SK-N-SH (cell line): ENCODE measurements at regions not wholly inside any gene's neighbourhood (a gene's known extent, or its start where the extent isn't known, plus 50 kb on each side); places are given as distances from the start of the nearest gene placed in this dataset.
A peak's percentile ranks its signal among the peaks of the same experiment; 100 is the strongest.

ENCODE experiments used
- CTCF ChIA-PET: fragments of 300-600, 350-600 bp; formaldehyde crosslinking; extraction: SDS; loops from one replicate; lab custom pipeline; 2021; lab: Yijun Ruan, JAX
- POLR2A ChIA-PET: fragments of 350-600 bp; sonication (Branson Sonifier 250); formaldehyde crosslinking; extraction: SDS; loops from one replicate; lab custom pipeline; 2020; ENCODE audit warnings: antibody characterized with exemption, inconsistent platforms; lab: Yijun Ruan, JAX
- DNase-seq: peaks from one replicate; pipeline ENCODE4 v3.0.0; 2012
- H2AFZ ChIP-seq: fragments of 200-600 bp; sonication (generic); 2 replicates; pipeline ENCODE4 v1.8.1; 2016; ENCODE audit warnings: antibody characterized with exemption, mild to moderate bottlenecking, low read depth
- H3F3A ChIP-seq: fragments of 200-600 bp; sonication (generic); replicated peaks from 2 replicates; pipeline ENCODE3; 2016; ENCODE audit warnings: antibody characterized with exemption, mild to moderate bottlenecking; ENCODE audit not compliant: insufficient read depth
- H3K27ac ChIP-seq, 2 experiments: fragments of 200-500 bp in 1 of 2; fragments of 200-600 bp in 1 of 2; sonication (Bioruptor generic) in 1 of 2; sonication (generic), shearing (Covaris generic) in 1 of 2; 2 replicates each; pipeline versions ENCODE4 v1.5.1 to v1.6.1; 2014 to 2016; ENCODE audit warnings: low read depth in 2 of 2, inconsistent platforms in 1 of 2, low read length in 1 of 2, mild to moderate bottlenecking in 1 of 2, mixed read lengths in 1 of 2
- H3K27me3 ChIP-seq: fragments of 200-600 bp; sonication (generic), shearing (Covaris generic); 2 replicates; pipeline ENCODE4 v1.6.1; 2016; ENCODE audit warnings: mixed run types; ENCODE audit not compliant: insufficient read depth
- H3K36me3 ChIP-seq, 2 experiments: fragments of 200-500 bp in 1 of 2; fragments of 200-600 bp in 1 of 2; sonication (Bioruptor generic) in 1 of 2; sonication (generic) in 1 of 2; replicated peaks in 1 of 2; 2 replicates each; pipeline versions ENCODE3 to v1.5.1; 2014 to 2016; ENCODE audit warnings: low read length in 1 of 2, mild to moderate bottlenecking in 1 of 2; ENCODE audit not compliant: insufficient read depth in 2 of 2, control insufficient read depth in 1 of 2
- H3K4me1 ChIP-seq, 2 experiments: fragments of 200-500 bp in 1 of 2; fragments of 200-600 bp in 1 of 2; sonication (Bioruptor generic) in 1 of 2; sonication (generic), shearing (Covaris generic) in 1 of 2; 2 replicates each; pipeline versions ENCODE4 v1.5.1 to v1.6.1; 2014 to 2016; ENCODE audit warnings: low read depth in 1 of 2, low read length in 1 of 2, mixed run types in 1 of 2; ENCODE audit not compliant: insufficient read depth in 2 of 2, control insufficient read depth in 1 of 2
- H3K4me2 ChIP-seq: fragments of 200-600 bp; sonication (generic), shearing (Covaris generic); 2 replicates; pipeline ENCODE4 v1.6.1; 2017; ENCODE audit warnings: mixed run types
- H3K4me3 ChIP-seq, 2 experiments: fragments of 200-500 bp in 1 of 2; fragments of 200-600 bp in 1 of 2; sonication (Bioruptor generic) in 1 of 2; sonication (generic), shearing (Covaris generic) in 1 of 2; 2 replicates each; pipeline versions ENCODE4 v1.5.1 to v1.8.1; 2014 to 2016; ENCODE audit warnings: low read depth in 2 of 2, inconsistent platforms in 1 of 2, low read length in 1 of 2, mild to moderate bottlenecking in 1 of 2, mixed read lengths in 1 of 2, moderate library complexity in 1 of 2
- H3K79me2 ChIP-seq: fragments of 200-600 bp; sonication (generic); 2 replicates; pipeline ENCODE4 v1.8.1; 2017; ENCODE audit warnings: mild to moderate bottlenecking; ENCODE audit not compliant: insufficient read depth
- H3K9ac ChIP-seq: fragments of 200-600 bp; sonication (generic); 2 replicates; pipeline ENCODE4 v1.6.1; 2017; ENCODE audit warnings: mixed run types
- H3K9me2 ChIP-seq: fragments of 200-600 bp; sonication (generic); 2 replicates; pipeline ENCODE4 v1.6.1; 2017; ENCODE audit warnings: mixed run types
- H3K9me3 ChIP-seq: fragments of 200-600 bp; sonication (generic); 2 replicates; pipeline ENCODE4 v1.6.1; 2017; ENCODE audit warnings: mixed run types, mild to moderate bottlenecking, moderate library complexity
- H4K20me1 ChIP-seq: fragments of 200-600 bp; sonication (generic); 2 replicates; pipeline ENCODE4 v1.6.1; 2017; ENCODE audit warnings: mild to moderate bottlenecking, mixed run types; ENCODE audit not compliant: insufficient read depth
- CHD2 ChIP-seq: fragments of 150-350 bp; IDR thresholded peaks from 2 replicates; pipeline ENCODE4 v1.6.1; 2018; ENCODE audit warnings: low read length; ENCODE audit not compliant: partially characterized antibody
- ELF1 ChIP-seq: IDR thresholded peaks from 2 replicates; pipeline ENCODE4 v1.4.0; 2012
- FOSL2 ChIP-seq: IDR thresholded peaks from 2 replicates; pipeline ENCODE4 v1.4.0; 2012; ENCODE audit warnings: low read depth, mild to moderate bottlenecking, moderate library complexity, borderline replicate concordance
- FOXM1 ChIP-seq: IDR thresholded peaks from 2 replicates; pipeline ENCODE4 v1.4.0; 2012; ENCODE audit warnings: low read depth, mild to moderate bottlenecking
- IRF3 ChIP-seq: fragments of 150-350 bp; IDR thresholded peaks from 2 replicates; pipeline ENCODE4 v1.6.1; 2016; ENCODE audit warnings: mild to moderate bottlenecking, low read depth, low read length
- MXI1 ChIP-seq: IDR thresholded peaks from 2 replicates; pipeline ENCODE4 v1.6.1; 2012; ENCODE audit warnings: mild to moderate bottlenecking, low read depth, low read length, improper control_type of control experiment
- NFIC ChIP-seq: IDR thresholded peaks from 2 replicates; pipeline ENCODE4 v1.4.0; 2012; ENCODE audit warnings: borderline replicate concordance
- NRF1 ChIP-seq: IDR thresholded peaks from 2 replicates; pipeline ENCODE4 v1.6.1; 2012; ENCODE audit warnings: low read depth, mild to moderate bottlenecking, low read length
- PBX3 ChIP-seq: IDR thresholded peaks from 2 replicates; pipeline ENCODE4; 2012
- POLR2AphosphoS5 ChIP-seq: IDR thresholded peaks from 2 replicates; pipeline ENCODE4 v1.6.1; 2012; ENCODE audit warnings: low read depth, low read length
- RAD21 ChIP-seq: IDR thresholded peaks from 2 replicates; pipeline ENCODE4 v1.6.1; 2012; ENCODE audit warnings: mild to moderate bottlenecking, low read length
- RXRA ChIP-seq: IDR thresholded peaks from 2 replicates; pipeline ENCODE4 v1.4.0; 2012; ENCODE audit warnings: low read depth, mild to moderate bottlenecking, borderline replicate concordance
- SMC3 ChIP-seq: IDR thresholded peaks from 2 replicates; pipeline ENCODE4 v1.6.1; 2012; ENCODE audit warnings: low read depth, low read length, improper control_type of control experiment
- TAF1 ChIP-seq: IDR thresholded peaks from 2 replicates; pipeline ENCODE4 v1.6.1; 2012; ENCODE audit warnings: low read depth, mild to moderate bottlenecking, low read length, moderate library complexity, borderline replicate concordance
- TCF12 ChIP-seq: IDR thresholded peaks from 2 replicates; pipeline ENCODE4 v1.4.0; 2012
- TEAD4 ChIP-seq: IDR thresholded peaks from 2 replicates; pipeline ENCODE4 v1.4.0; 2012; ENCODE audit warnings: mild to moderate bottlenecking, borderline replicate concordance; ENCODE audit not compliant: insufficient read depth
- USF2 ChIP-seq: fragments of 150-350 bp; IDR thresholded peaks from 2 replicates; pipeline ENCODE4 v1.6.1; 2017; ENCODE audit warnings: antibody characterized with exemption, low read length, low read depth, borderline replicate concordance
- WGBS: methylation state at CpG from one replicate; pipeline ENCODE4 v1.1.6; 2017; ENCODE audit warnings: low lambda C conversion rate; 5-methylcytosine and 5-hydroxymethylcytosine counted together

GRCh38 chr13:47019977-47020376 lies 123.1 kb upstream of the HTR2A start:
- Histone ChIP-seq H3K9me3 (no peaks in the 10 kb centered on the region), H3K79me2 (no peaks in the 10 kb centered on the region), H3K9ac (no peak overlapping the region), H3K9me2 (no peaks in the 10 kb centered on the region), H4K20me1 (no peaks in the 10 kb centered on the region), H3K4me1 (no peaks in the 10 kb centered on the region), H2AFZ (no peak overlapping the region), H3F3A (no peaks in the 10 kb centered on the region), H3K4me2 (no peak overlapping the region), H3K27me3 (no peaks in the 10 kb centered on the region), H3K36me3 (no peaks in the 10 kb centered on the region), H3K4me3 (no peak overlapping the region), H3K27ac (no peak overlapping the region)
- no peak for DNase-seq
- POLR2A ChIA-PET, result no interaction called here
- CTCF ChIA-PET, result no interaction called here
- no peak for TF ChIP-seq TCF12
- no peak for TF ChIP-seq PBX3
- no peak for TF ChIP-seq NFIC
- TF ChIP-seq POLR2AphosphoS5, result no peak
- TF ChIP-seq ELF1, result no peak
- no peak for TF ChIP-seq TAF1
- TF ChIP-seq CHD2, result no peak
- TF ChIP-seq RAD21, result no peak
- TF ChIP-seq SMC3, result no peak
- TF ChIP-seq FOSL2, result no peak
- TF ChIP-seq NRF1, result no peak
- TF ChIP-seq RXRA, result no peak
- no peak for TF ChIP-seq IRF3
- TF ChIP-seq FOXM1, result no peak
- no peak for TF ChIP-seq TEAD4
- no peak for TF ChIP-seq USF2

- Histone ChIP-seq H3K27me3 (no peaks in the 10 kb centered on the region), H3K9me2 (no peaks in the 10 kb centered on the region), H2AFZ (peak overlapping the region; percentile 65; the same call in 1 of the 2 replicates), H3K4me3 (no peak overlapping the region), H3K79me2 (no peaks in the 10 kb centered on the region), H3K36me3 (no peaks in the 10 kb centered on the region), H3K4me1 (no peaks in the 10 kb centered on the region), H4K20me1 (no peaks in the 10 kb centered on the region), H3K9me3 (no peaks in the 10 kb centered on the region), H3K9ac (no peak overlapping the region), H3K27ac (no peak overlapping the region), H3F3A (no peaks in the 10 kb centered on the region), H3K4me2 (no peak overlapping the region)
- POLR2A ChIA-PET, result no interaction called here
- DNase-seq, result no peak
- no peak for TF ChIP-seq NRF1
- no peak for TF ChIP-seq RXRA
- TF ChIP-seq MXI1, result no peak
- 2% methylated on average over 1 of the region's 1 CpG for WGBS
- CTCF ChIA-PET, result interaction anchor here (0.6 kb wide), 1 partner anchor 434 kb away, joined by 3 read pairs; no protein-coding TSS in a partner anchor
Measured at GRCh38 chr13:47017476-47017875, 120.6 kb upstream of the HTR2A start.
